ENCODE measurements at regions not wholly inside any gene's neighbourhood (a gene's known extent, or its start where the extent isn't known, plus 50 kb on each side); places are given as distances from the start of the nearest gene placed in this dataset.

GRCh38 chr2:239853121-239853520 lies 172.0 kb downstream of the NDUFA10 start:
- ATAC-seq (no peak), DNase-seq (no peak)
- TF ChIP-seq CTCF (IDR thresholded peaks at IDR 0.05) = no peak
- TF ChIP-seq POLR2A (IDR thresholded peaks at IDR 0.05) = no peak
- Histone ChIP-seq H3K27me3 (no peaks in the 10 kb centered on the region), H3K27ac (no peak overlapping the region), H3K4me3 (no peak overlapping the region), H3K36me3 (replicated peaks in 1 of 2; ENCODE audit: insufficient read depth in 1 of 2, low read depth in 2 of 2) (no peaks in the 10 kb centered on the region), H3K4me1 (no peaks in the 10 kb centered on the region), H3K9me3 (no peaks in the 10 kb centered on the region)
- 50 to 72% methylated on average over 8 of the region's 8 CpGs for WGBS, 2 donors
- intact Hi-C loops (cut with DNase I) = no loop called here

GRCh38 chr2:239852272-239852671 lies 172.9 kb downstream of the NDUFA10 start:
- Histone ChIP-seq H3K4me1 (no peaks in the 10 kb centered on the region), H3K9me3 (peaks cover 0 to under 1% (median 0%) of the 10 kb centered on the region in 3 donors), H3K27ac (no peak overlapping the region), H3K27me3 (no peaks in the 10 kb centered on the region), H3K4me3 (no peak overlapping the region), H3K36me3 (replicated peaks in 1 of 2; ENCODE audit: insufficient read depth in 1 of 2, low read depth in 2 of 2) (no peaks in the 10 kb centered on the region)
- ATAC-seq (no peak), DNase-seq (no peak)
- WGBS, 2 donors = 73 to 85% methylated on average over 7 of the region's 7 CpGs
- intact Hi-C loops (cut with DNase I) = no loop called here
- TF ChIP-seq POLR2A (IDR thresholded peaks at IDR 0.05) = no peak
- no peak for TF ChIP-seq CTCF (IDR thresholded peaks at IDR 0.05)

- TF ChIP-seq CTCF (IDR thresholded peaks at IDR 0.05) = no peak
- TF ChIP-seq POLR2A (IDR thresholded peaks at IDR 0.05) = no peak
- no peaks in the 10 kb centered on the region for H3K36me3 ChIP-seq (replicated peaks in 1 of 2; ENCODE audit: insufficient read depth in 1 of 2, low read depth in 2 of 2)
- WGBS, 2 donors = 71 to 74% methylated on average over 6 to 9 of the region's 9 CpGs
- ATAC-seq (no peak), DNase-seq (no peak)
- no peak overlapping the region for H3K27ac ChIP-seq
- intact Hi-C loops (cut with DNase I) = no loop called here
- H3K4me1 ChIP-seq = no peaks in the 10 kb centered on the region
- peaks cover 0 to 5% (median 0%) of the 10 kb centered on the region in 3 donors for H3K9me3 ChIP-seq
- H3K4me3 ChIP-seq = no peak overlapping the region
- H3K27me3 ChIP-seq = no peaks in the 10 kb centered on the region
Measured at GRCh38 chr2:239846789-239847676, 178.1 kb downstream of the NDUFA10 start.

GRCh38 chr2:239845968-239846367 lies 179.2 kb downstream of the NDUFA10 start:
- peaks cover 0 to 5% (median 0%) of the 10 kb centered on the region in 3 donors for H3K9me3 ChIP-seq
- H3K4me1 ChIP-seq = no peaks in the 10 kb centered on the region
- no peaks in the 10 kb centered on the region for H3K36me3 ChIP-seq (replicated peaks in 1 of 2; ENCODE audit: insufficient read depth in 1 of 2, low read depth in 2 of 2)
- intact Hi-C loops (cut with DNase I) = no loop called here
- no peak for ATAC-seq
- no peaks in the 10 kb centered on the region for H3K27me3 ChIP-seq
- H3K27ac ChIP-seq = no peak overlapping the region
- TF ChIP-seq CTCF (IDR thresholded peaks at IDR 0.05) = no peak
- TF ChIP-seq POLR2A (IDR thresholded peaks at IDR 0.05) = no peak
- no peak overlapping the region for H3K4me3 ChIP-seq
- DNase-seq = no peak

GRCh38 chr2:239839306-239839705 lies 185.8 kb downstream of the NDUFA10 start:
- Histone ChIP-seq H3K36me3 (replicated peaks in 1 of 2; ENCODE audit: insufficient read depth in 1 of 2, low read depth in 2 of 2) (no peaks in the 10 kb centered on the region), H3K4me1 (no peaks in the 10 kb centered on the region), H3K4me3 (no peak overlapping the region), H3K27me3 (no peaks in the 10 kb centered on the region), H3K9me3 (no peaks in the 10 kb centered on the region), H3K27ac (no peak overlapping the region)
- no peak for TF ChIP-seq POLR2A (IDR thresholded peaks at IDR 0.05)
- TF ChIP-seq CTCF (IDR thresholded peaks at IDR 0.05) = no peak
- 65 to 67% methylated on average over 4 to 5 of the region's 5 CpGs for WGBS, 2 donors
- intact Hi-C loops (cut with DNase I) = no loop called here
- DNase-seq (no peak), ATAC-seq (no peak)
